ENCODE measurements at regions not wholly inside any gene's neighbourhood (a gene's known extent, or its start where the extent isn't known, plus 50 kb on each side); places are given as distances from the start of the nearest gene placed in this dataset.
A peak's percentile ranks its signal among the peaks of the same experiment; 100 is the strongest.
"Not testable (repeated sequence)": the region's sequence is repeated elsewhere in the genome, so short reads cannot be mapped to it uniquely, and the experiment has no call there.

DNA sequence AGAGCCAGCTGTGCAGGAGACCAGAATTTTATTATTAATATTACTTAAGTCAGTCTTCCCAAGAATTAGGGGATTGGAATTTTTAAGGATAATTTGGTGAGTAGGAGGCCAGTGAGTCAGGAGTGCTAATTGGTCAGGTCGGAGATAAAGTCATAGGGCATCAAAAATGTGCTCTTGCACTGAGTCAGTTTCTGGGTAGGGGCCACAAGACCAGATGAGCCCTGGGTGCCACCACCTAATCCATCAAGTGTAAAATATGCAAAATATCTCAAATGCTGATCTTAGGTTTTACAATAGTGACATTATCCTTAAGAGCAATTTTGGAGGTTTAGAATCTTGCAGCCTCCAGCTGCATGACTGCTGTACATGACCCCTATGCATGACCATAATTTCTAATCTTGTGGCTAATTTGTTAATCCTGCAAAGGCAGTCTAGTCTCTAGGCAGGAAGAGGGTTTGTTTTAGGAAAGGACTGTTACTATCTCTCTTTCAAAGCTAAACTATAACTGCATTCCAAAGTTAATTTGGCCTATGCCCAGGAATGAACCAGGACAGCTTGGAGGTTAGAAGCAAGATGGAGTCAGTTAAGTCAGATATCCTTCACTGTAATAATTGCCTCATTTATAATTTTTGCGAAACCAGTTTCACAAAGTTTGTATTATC lies 215.9 kb downstream of the RNF152 start:
- DNase-seq (ENCODE audit: low spot score), result no peak

GRCh38 chr18:61669320-61669719 lies 223.5 kb downstream of the RNF152 start:
- DNase-seq (ENCODE audit: low spot score), result no peak

- peak; percentile 81 for DNase-seq (ENCODE audit: low spot score)
Measured at GRCh38 chr18:61666876-61667590, 225.8 kb downstream of the RNF152 start.

DNA sequence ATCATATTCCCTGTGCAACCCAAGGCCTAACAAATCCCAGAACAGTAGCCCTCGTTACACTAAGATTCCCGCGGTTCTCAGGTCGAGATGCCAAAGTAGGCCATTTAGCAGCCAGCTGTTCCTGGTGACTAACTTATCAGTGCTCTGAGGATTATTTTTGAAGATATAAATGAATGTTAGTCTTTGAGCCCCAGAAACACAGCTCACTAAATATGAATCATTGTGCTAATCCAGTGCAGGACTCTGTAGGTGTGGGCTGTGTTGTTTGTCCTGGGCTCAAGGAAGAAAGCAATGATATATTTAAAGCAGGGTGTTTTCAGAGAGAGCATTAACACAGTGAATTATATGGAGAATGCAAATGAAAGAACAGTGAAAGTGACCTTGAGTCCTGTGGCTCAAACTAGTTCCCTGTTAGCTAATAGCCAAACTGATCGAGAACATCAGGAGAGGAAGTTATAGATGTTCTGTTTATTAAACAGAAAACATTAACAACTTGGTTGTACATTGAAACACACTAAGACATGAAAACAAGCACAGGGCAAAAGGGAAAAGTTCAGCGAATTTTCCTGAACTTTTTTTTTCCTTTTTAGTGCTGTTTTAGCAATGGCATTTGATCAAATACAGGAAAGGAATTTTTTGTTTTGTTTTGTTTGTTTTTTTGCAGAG lies 228.3 kb downstream of the RNF152 start:
- no peak for DNase-seq (ENCODE audit: low spot score)

GRCh38 chr18:61662726-61663125 lies 230.1 kb downstream of the RNF152 start:
- DNase-seq (ENCODE audit: low spot score), result no peak

DNA sequence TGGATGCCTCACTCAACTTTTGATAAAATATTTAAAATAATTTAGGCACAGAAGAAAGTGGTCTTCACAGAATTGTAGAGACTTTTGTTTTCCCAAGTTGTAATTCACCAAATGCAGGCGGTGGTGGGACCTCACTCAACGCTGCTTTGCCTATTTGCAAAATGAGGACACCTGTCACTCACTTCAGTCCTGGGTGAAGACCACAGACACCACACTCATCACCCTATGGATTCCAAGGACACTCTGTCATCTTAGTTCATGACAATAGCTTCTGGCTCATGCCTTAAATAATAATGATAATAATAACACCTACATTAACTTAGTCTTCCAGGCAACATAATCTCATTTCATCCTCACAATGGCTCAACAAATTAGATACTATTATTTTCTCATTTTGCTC lies 234.4 kb downstream of the RNF152 start:
- no peak for DNase-seq (ENCODE audit: low spot score)

GRCh38 chr18:61657066-61657732 lies 235.6 kb downstream of the RNF152 start:
- DNase-seq (ENCODE audit: low spot score), result no peak

- DNase-seq (ENCODE audit: low spot score), result no peak
Measured at GRCh38 chr18:61655630-61656029, 237.2 kb downstream of the RNF152 start.

GRCh38 chr18:61653823-61654551 lies 238.8 kb downstream of the RNF152 start:
- no peak for DNase-seq (ENCODE audit: low spot score)

GRCh38 chr18:61651880-61652268 lies 240.9 kb downstream of the RNF152 start:
- peak; percentile 12 for DNase-seq (ENCODE audit: low spot score)

DNA sequence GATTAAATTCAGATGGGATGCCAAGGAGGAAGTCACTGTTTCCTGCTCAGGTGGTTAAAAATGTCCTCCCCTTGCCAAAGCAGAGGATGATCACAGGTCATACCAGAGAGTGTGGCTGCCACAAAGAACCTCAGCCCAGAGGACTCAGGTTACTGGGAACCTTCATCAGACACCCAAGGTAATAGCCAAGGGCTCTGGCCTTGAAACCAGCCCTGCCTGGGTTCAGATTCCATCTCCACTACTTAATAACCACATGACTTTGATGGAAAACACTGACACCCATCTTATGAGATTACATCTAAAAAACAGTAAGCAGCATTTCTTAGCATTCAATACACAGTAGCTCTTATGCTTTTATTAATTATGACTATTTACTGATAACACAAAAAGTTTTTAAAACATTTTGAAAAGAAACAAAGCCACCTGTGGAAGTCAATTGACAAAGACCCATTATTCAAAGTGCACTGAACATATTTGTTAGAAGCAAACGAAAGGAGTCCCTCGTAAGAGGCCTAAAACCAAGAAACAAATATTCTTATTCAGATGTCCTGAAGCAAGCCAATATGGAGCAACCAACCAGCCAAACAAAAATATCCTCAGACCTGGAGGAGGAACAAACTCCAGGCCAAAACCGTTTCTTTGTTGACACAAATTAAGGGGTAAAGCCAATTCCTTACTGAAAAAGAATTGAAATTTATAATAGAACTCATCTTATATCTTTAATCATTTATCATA lies 241.5 kb downstream of the RNF152 start:
- DNase-seq (ENCODE audit: low spot score), result peak; percentile 11

- DNase-seq (ENCODE audit: low spot score), result no peak
Measured at GRCh38 chr18:61643884-61644647, 248.7 kb downstream of the RNF152 start.

DNA sequence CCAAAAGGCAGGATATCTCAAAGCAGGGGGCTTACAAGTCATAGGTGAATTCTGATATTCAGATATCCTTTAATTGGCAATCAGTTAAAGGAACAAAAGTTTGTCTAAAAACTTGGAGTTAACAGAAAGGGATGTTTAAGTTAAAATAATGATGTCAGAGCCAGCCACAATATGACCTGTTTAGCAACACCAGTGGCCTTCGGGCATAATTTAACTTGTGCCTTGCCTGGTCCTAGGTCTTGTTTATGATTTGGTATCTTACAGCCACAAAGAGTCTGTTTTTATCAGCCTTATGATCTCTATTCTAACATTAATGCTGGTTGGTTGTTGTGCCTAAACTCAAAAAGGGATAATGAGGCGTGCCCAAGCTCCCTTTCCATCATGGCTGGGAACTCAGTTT lies 252.9 kb downstream of the RNF152 start:
- no peak for DNase-seq (ENCODE audit: low spot score)

DNA sequence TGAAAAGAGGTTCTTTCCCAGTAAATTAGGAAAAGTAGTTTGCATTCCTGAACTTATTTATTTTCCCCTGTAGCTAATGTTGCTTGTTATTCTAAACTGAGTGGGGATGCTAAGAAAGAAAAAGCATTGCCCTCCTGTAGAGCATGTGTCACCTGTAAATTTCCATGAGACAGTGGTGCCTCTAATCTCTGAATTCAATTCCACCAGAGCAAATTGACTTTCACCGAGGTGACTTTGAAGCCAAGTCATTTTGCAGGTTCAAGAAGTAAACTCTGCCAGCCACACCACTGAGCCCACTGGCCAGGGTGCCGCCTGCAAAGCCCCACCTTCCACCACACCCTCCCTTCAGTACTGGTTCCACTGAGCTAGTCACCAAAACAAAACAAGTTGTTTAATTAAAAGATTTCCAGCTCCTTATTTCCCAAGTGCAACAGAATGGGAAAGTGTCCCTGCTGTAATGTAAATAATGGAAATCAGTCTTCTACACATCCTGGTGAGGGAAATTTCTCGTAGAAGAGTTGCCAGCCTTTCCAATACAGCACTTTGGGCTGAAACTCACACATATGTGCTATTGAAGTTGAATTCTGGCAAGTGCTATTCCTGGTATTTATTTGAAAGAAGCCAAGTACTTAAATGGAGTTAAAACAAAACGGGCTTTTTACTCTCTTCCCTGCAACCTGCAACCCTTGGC lies 254.8 kb downstream of the RNF152 start:
- DNase-seq (ENCODE audit: low spot score), result peak; percentile 6

DNA sequence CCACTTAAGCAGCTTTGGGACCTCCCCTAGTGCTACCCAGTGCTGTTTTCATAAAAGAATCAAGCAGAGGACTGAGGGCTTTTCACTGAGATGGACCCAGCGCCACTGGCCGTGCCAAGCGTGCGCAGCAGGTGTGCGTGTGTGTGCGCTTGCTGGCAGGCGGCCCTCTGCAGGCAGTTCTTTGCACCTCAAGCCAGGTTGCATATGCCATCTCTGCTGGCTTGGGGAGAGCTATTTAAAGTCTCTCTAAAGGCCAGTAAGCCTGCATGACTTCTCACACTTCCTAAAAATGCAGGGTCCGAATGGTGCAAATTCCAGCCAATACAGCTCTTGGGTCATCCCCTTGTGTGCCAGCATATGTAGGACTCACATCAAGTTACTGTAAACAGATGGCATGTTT lies 255.5 kb downstream of the RNF152 start:
- peak; percentile 95 for DNase-seq (ENCODE audit: low spot score)

GRCh38 chr18:61635901-61636528 lies 256.8 kb downstream of the RNF152 start:
- DNase-seq (ENCODE audit: low spot score), result peak; percentile 55

DNA sequence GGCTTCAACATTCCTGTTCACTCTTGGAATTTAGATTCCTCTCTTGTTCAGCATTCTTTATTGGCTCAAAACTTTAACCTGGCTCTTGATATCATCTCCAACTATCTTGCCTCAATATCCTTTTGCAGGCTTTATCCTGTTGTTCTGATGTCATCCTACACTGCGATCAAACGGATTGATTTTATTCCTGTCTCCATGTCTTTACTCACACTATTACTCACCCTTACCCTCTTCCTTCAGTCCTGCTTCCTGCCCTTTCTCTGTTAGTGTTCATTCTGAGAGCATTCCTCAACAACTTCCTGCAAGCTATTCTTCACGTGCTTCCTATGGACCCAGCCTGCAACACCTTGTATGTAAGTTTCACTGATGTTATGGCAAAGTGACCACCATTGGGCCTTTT lies 264.7 kb downstream of the RNF152 start:
- DNase-seq (ENCODE audit: low spot score), result no peak

DNA sequence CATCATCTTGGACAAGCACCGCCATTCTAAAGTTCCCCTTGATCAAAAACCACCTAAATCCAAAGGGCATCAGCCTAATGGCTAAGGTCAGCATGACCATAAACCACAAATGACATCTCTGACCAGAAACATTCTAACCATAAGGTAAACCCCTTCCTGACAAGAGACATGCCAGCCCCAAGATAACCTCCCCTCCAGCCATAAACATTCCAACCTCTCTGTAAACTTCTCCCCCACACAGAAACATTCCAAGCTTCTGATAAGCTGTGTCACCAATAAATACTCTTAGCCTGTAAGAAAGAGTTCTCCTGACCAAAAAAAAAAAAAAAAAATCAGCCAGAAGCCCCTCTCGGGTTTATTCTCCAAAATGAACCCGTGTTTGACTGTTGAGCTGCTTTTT lies 268.2 kb downstream of the RNF152 start:
- not testable (repeated sequence) for DNase-seq (ENCODE audit: low spot score)

DNA sequence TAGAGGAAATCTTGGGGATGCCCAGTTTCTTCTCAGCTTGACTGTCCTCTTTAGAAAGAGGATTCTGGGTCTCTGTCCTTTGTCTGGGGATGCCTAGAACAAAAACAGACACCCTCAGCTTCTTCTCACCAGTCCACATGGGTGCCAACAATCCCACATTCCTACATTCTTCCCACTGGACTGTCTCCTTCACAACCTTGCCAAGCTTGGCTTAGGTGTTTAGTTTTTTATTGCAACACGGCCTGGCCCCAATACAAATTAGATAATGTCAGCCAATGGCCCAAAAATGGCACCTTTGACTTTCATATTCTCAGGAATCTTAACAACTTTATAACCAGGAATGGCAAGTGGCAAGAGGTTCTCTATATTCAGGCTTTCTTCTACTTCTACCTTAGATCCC lies 273.0 kb downstream of the RNF152 start:
- DNase-seq (ENCODE audit: low spot score), result no peak
